Activated naive CD8-positive, alpha-beta T cell (primary cell): ENCODE measurements at regions not wholly inside any gene's neighbourhood (a gene's known extent, or its start where the extent isn't known, plus 50 kb on each side); places are given as distances from the start of the nearest gene placed in this dataset.
"Not testable (repeated sequence)": the region's sequence is repeated elsewhere in the genome, so short reads cannot be mapped to it uniquely, and the experiment has no call there.

Experiments used
- H3K27ac Mint-ChIP-seq: one replicate; pipeline ENCODE4 v1.8.0; 2021; ENCODE audit warnings: mixed read lengths
- H3K27me3 Mint-ChIP-seq: one replicate; pipeline ENCODE4 v1.8.0; 2021; ENCODE audit warnings: mixed read lengths
- H3K36me3 Mint-ChIP-seq: one replicate; pipeline ENCODE4 v1.8.0; 2021; ENCODE audit warnings: mixed read lengths
- H3K4me1 Mint-ChIP-seq: one replicate; pipeline ENCODE4 v1.8.0; 2021; ENCODE audit warnings: low read depth, mixed read lengths
- H3K4me3 Mint-ChIP-seq: one replicate; pipeline ENCODE4 v1.8.0; 2021; ENCODE audit warnings: mild to moderate bottlenecking, mixed read lengths
- H3K9me3 Mint-ChIP-seq: one replicate; pipeline ENCODE4 v1.8.0; 2021; ENCODE audit warnings: low read depth, mixed read lengths

GRCh38 chr13:24613755-24614154, 66.5 kb upstream of the ATP12A start:
- peaks cover 27% of the 10 kb centered on the region for H3K4me1 Mint-ChIP-seq
- H3K27me3 Mint-ChIP-seq, result no peaks in the 10 kb centered on the region
- H3K36me3 Mint-ChIP-seq, result peaks cover 2% of the 10 kb centered on the region
- H3K4me3 Mint-ChIP-seq, result no peak overlapping the region
- H3K9me3 Mint-ChIP-seq, result no peaks in the 10 kb centered on the region
- H3K27ac Mint-ChIP-seq, result no peak overlapping the region

DNA sequence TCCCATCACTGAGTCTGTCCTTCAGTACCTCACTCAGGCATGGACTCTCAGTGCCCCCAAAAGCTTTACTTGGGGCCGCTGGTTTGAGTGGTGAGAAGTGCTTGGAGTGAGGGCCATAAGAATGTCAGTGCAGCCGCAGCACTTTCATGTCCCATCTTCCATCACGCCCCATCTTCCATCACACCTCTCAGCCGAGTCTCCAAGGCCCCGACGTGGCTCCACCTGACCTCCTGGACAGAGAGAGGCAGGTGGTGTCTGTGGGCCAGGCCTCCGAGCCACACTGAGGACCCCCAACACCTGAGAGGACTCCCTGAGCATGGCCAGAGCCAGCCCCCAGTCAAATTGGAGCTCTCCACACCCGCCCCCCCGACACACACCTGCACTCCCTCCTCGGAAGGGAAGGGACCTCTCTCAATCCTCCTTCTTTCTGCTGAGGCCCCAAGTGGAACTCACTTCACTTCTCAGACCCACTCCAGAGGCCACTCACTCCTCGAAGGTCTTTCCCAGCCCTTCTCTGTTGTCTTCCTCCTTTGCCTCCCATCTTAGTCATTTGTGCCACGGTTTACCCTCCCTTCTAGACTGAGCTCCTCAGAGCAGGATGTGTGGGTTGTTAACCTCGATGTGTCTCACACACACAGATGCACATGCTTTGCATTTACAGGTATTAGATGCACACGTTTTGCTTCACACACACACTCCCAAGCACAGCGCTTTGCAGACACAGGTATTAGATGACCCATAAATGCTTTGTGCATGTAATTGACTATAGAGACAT, 65.7 kb upstream of the ATP12A start:
- Mint-ChIP-seq H3K27me3 (no peaks in the 10 kb centered on the region), H3K27ac (peak overlapping the region; percentile 13), H3K9me3 (no peaks in the 10 kb centered on the region), H3K36me3 (peaks cover 2% of the 10 kb centered on the region), H3K4me3 (no peak overlapping the region), H3K4me1 (peaks cover 34% of the 10 kb centered on the region)

DNA sequence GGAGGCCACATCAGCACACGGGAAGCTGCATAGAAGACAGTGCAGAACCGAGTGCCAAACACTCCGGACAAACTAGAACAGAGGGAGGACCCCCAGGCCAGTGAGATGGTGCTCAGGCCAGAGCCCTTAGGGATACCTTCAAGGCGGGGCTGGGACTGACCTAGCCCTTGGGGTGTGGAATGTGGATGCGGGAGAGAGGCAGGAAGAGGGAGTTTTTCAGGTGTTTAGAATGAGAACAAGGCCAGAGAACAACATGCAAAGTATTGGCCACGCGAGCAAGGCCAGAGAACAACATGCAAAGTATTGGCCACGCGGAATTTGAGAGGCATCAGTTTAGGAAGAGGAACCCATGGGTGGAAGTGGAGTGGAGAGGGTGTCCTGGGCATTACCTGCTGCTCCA, 65.1 kb upstream of the ATP12A start:
- H3K4me1 Mint-ChIP-seq, result peaks cover 36% of the 10 kb centered on the region
- H3K27me3 Mint-ChIP-seq, result no peaks in the 10 kb centered on the region
- peak overlapping the region; percentile 25 for H3K27ac Mint-ChIP-seq
- no peak overlapping the region for H3K4me3 Mint-ChIP-seq
- no peaks in the 10 kb centered on the region for H3K9me3 Mint-ChIP-seq
- H3K36me3 Mint-ChIP-seq, result peaks cover 2% of the 10 kb centered on the region

DNA sequence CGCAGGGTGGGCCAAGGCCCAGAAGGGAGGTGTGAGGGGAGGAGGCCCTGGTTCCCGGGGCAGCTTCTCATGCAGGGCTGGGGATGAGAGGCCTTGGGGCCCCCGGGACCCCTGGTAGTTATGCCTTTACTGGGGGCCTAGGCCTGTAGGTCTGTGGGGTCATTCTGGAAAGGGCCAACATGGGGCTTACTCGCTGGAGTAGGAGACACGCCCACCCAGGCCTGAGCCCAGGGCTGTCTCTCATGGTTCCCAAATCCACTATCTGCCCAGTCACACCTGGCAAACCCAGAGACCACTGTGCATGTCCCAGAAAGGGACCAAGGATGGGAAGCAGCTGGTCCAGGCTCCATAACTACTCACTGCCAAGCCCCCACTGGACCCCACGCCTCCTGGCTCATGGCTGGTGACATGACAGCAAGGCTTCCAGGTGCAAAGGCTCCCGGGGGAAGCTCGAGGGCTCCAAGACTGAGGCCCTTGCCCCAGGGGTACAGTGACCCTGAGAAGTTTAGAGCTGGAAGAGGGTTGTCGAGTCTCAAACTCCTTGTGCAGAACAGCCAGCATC, 64.2 kb upstream of the ATP12A start:
- Mint-ChIP-seq H3K4me3 (no peak overlapping the region), H3K27ac (no peak overlapping the region), H3K9me3 (no peaks in the 10 kb centered on the region), H3K4me1 (peaks cover 38% of the 10 kb centered on the region), H3K36me3 (peaks cover 2% of the 10 kb centered on the region), H3K27me3 (no peaks in the 10 kb centered on the region)

DNA sequence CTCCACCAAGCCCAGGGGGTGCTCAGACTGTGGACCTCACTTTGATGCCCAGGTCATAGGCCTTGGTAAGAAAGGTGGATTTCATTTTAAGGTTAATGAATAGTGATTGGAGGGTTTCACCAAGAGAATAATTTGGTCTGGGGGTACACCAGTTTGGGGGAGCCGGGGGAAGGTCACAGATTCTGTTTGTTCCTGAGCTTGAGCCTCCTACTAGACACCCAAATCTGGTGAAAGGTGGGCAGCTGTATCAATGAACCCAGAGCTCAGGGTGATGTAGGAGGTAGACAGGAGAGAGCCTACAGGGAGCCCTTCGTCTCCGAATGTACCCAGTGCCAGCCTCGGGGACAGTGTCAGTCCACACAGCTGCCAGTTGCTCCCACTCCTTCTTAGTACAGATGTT, 63.7 kb upstream of the ATP12A start:
- H3K27ac Mint-ChIP-seq, result no peak overlapping the region
- no peak overlapping the region for H3K4me3 Mint-ChIP-seq
- peaks cover 2% of the 10 kb centered on the region for H3K36me3 Mint-ChIP-seq
- H3K4me1 Mint-ChIP-seq, result peaks cover 36% of the 10 kb centered on the region
- H3K9me3 Mint-ChIP-seq, result no peaks in the 10 kb centered on the region
- H3K27me3 Mint-ChIP-seq, result no peaks in the 10 kb centered on the region

- no peak overlapping the region for H3K4me3 Mint-ChIP-seq
- no peaks in the 10 kb centered on the region for H3K9me3 Mint-ChIP-seq
- H3K4me1 Mint-ChIP-seq, result peaks cover 36% of the 10 kb centered on the region
- H3K27me3 Mint-ChIP-seq, result no peaks in the 10 kb centered on the region
- H3K36me3 Mint-ChIP-seq, result peaks cover 2% of the 10 kb centered on the region
- H3K27ac Mint-ChIP-seq, result peak overlapping the region; percentile 93
Observed at GRCh38 chr13:24617256-24618010, 62.8 kb upstream of the ATP12A start.

DNA sequence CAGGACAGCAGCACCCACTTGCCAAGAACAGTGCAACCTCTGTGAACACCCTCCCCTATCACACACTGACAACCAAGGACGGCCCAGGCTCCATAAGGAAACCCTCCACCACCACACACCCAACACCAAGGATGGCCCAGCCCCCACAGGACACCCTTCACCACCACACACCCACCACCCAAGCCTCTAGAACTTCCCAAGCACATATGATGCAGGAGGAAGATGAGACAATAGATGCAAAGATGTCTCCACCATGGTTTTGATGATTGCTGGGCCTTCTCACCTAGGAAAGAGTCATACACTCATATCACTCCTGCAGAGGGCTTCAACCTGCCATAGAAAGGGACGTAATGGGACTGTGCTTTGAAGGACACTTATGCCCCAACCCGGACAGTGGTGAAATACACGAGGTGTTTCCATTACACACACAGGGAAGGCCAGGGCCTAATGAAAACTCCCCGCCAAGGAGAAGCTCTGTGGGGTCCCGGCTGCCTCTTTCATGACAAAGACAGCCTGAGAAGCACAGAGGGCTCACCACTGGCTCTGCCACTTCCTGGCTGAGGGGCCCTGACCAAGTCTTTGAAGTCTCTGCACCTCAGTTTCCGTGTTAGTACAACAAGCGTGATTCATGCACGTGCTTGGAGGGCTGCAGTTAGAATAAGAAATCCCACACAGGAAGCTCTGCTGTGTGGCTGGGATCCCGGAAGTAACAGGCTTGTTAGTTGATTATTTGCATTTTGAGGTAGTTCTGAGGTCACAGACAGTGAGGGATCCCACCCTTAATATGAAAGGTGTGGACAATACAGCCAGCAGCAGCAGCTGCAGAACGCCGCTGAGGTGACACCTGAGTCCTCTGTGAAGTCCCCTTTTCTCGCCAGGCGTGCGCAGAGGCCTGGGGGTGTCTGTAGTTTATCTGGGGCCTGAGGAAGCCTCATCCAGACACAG, 61.9 kb upstream of the ATP12A start:
- H3K27me3 Mint-ChIP-seq, result no peaks in the 10 kb centered on the region
- H3K36me3 Mint-ChIP-seq, result peaks cover 2% of the 10 kb centered on the region
- H3K9me3 Mint-ChIP-seq, result no peaks in the 10 kb centered on the region
- peak overlapping the region; percentile 93 for H3K27ac Mint-ChIP-seq
- peak overlapping the region; percentile 6 for H3K4me3 Mint-ChIP-seq
- peaks cover 36% of the 10 kb centered on the region for H3K4me1 Mint-ChIP-seq

DNA sequence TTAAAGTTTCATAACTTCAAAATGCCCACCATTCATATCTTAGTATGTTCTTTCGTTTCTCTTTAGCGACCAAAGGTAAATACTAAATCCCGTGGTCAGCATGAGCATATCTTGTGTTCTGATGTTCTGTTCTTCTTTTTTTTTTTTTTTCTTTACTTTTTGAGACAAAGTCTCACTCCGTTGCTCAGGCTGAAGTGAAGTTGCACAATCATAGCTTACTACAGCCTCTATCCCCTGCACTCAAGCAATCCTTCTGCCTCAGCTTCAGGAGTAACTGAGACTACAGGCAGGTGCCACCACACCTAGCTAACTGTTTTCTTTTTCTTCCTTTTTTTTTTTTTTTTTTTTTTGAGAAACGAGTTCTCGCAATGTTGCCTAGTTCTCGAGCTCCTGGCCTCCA, 60.9 kb upstream of the ATP12A start:
- H3K27me3 Mint-ChIP-seq, result no peaks in the 10 kb centered on the region
- peaks cover 2% of the 10 kb centered on the region for H3K36me3 Mint-ChIP-seq
- H3K9me3 Mint-ChIP-seq, result no peaks in the 10 kb centered on the region
- peak overlapping the region; percentile 30 for H3K4me3 Mint-ChIP-seq
- peaks cover 38% of the 10 kb centered on the region for H3K4me1 Mint-ChIP-seq
- H3K27ac Mint-ChIP-seq, result peak overlapping the region; percentile 93

DNA sequence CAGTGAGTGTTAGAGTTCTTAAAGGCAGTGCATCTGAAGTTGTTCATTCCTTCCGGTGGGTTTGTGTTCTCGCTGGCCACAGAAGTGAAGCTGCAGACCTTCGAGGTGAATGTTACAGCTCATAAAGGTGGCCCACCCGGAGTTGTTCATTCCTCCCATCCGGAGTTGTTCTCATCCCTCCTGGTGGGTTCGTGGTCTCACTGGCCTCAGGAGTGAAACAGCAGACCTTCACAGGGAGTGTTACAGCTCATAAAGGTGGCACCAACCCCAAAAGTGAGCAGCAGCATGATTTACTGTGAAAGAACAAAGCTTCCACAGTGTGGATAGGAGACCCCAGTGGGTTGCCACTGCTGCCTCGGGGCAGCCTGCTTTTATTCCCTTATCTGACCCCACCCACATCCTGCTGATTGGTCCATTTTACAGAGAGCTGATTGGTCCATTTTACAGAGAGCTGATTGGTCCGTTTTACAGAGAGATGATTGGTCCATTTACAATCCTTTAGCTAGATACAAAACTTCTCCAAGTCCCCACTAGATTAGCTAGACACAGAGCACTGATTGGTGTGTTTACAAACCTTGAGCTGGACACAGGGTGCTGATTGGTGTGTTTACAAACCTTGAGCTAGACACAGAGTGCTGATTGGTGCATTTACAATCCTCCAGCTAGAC, 57.6 kb upstream of the ATP12A start:
- not testable (repeated sequence) for H3K27me3 Mint-ChIP-seq, H3K27ac Mint-ChIP-seq, H3K4me3 Mint-ChIP-seq, H3K9me3 Mint-ChIP-seq, H3K36me3 Mint-ChIP-seq
- H3K4me1 Mint-ChIP-seq, result peaks cover 50% of the 10 kb centered on the region

GRCh38 chr13:24623149-24623665, 57.0 kb upstream of the ATP12A start:
- no peak overlapping the region for H3K27ac Mint-ChIP-seq

DNA sequence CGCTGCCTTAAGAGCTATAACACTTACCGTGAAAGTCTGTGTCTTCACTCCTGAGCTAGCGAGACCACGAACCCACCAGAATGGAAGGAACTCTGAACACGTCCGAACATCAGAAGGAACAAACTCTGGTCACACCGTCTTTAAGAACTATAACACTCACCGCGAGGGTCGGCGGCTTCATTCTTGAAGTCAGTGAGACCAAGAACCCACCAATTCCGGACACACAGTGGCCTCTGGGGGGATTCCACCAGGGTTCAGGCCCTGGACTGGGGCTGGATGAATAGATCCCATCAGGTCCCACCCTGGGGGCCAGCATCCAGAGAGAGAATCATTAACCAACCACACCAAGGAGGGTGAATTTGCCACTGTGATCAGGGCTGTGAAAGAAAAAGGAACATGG, 55.8 kb upstream of the ATP12A start:
- no peak overlapping the region for H3K4me3 Mint-ChIP-seq
- peaks cover 35% of the 10 kb centered on the region for H3K4me1 Mint-ChIP-seq
- H3K27me3 Mint-ChIP-seq, result no peaks in the 10 kb centered on the region
- no peaks in the 10 kb centered on the region for H3K36me3 Mint-ChIP-seq
- peak overlapping the region; percentile 58 for H3K27ac Mint-ChIP-seq
- H3K9me3 Mint-ChIP-seq, result no peaks in the 10 kb centered on the region

More at GRCh38 chr13:24623149-24623665, 57.0 kb upstream of the ATP12A start:
- Mint-ChIP-seq H3K36me3 (no peaks in the 10 kb centered on the region), H3K27me3 (no peaks in the 10 kb centered on the region), H3K4me1 (peaks cover 47% of the 10 kb centered on the region), H3K9me3 (no peaks in the 10 kb centered on the region), H3K4me3 (no peak overlapping the region)

DNA sequence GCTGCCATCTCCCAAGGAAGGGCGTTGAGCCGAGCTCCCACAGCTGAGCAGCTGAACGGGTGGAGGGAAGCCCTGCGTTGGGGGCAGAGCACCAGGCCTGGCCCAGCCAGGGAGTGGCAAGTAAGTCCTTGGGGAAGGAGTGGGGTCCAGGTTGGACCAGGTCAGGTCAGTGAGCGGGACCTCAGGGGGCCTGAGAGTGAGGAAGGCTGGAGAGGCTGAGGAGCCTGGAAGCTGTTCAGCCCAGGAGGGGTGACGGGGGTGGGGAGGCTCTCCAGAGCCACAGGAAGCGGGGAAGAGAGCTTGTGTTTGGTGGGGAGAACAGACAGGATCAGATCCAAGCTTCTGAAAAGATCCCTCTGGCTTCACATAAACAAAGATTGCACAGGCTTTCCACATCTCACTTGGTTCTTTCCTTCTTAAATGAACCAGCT, 55.4 kb upstream of the ATP12A start:
- Mint-ChIP-seq H3K4me3 (no peak overlapping the region), H3K27me3 (no peaks in the 10 kb centered on the region), H3K36me3 (no peaks in the 10 kb centered on the region), H3K9me3 (no peaks in the 10 kb centered on the region), H3K27ac (no peak overlapping the region), H3K4me1 (peaks cover 33% of the 10 kb centered on the region)

- Mint-ChIP-seq H3K27me3 (no peaks in the 10 kb centered on the region), H3K36me3 (no peaks in the 10 kb centered on the region), H3K27ac (peak overlapping the region; percentile 67), H3K9me3 (no peaks in the 10 kb centered on the region), H3K4me3 (peak overlapping the region; percentile 15), H3K4me1 (peaks cover 30% of the 10 kb centered on the region)
Observed at GRCh38 chr13:24625331-24625731, 54.9 kb upstream of the ATP12A start.
